ENCODE measurements at regions not wholly inside any gene's neighbourhood (a gene's known extent, or its start where the extent isn't known, plus 50 kb on each side); places are given as distances from the start of the nearest gene placed in this dataset.

GRCh38 chr20:60470366-60470765 lies 512.1 kb downstream of the CDH26 start:
- Histone ChIP-seq H3K4me1 (ENCODE audit: control insufficient read depth, insufficient read depth, low read length, unreplicated experiment) (no peaks in the 10 kb centered on the region), H2AFZ (ENCODE audit: low read length, unreplicated experiment) (no peak overlapping the region), H3K27ac (ENCODE audit: low read depth, low read length) (no peak overlapping the region)

GRCh38 chr20:60473211-60473610 lies 515.0 kb downstream of the CDH26 start:
- Histone ChIP-seq H3K27ac (ENCODE audit: low read depth, low read length) (no peak overlapping the region), H3K79me2 (ENCODE audit: control insufficient read depth, insufficient read depth, low read length, unreplicated experiment) (no peaks in the 10 kb centered on the region), H3K4me1 (ENCODE audit: control insufficient read depth, insufficient read depth, low read length, unreplicated experiment) (no peaks in the 10 kb centered on the region), H3K4me3 (ENCODE audit: low read depth, low read length) (no peak overlapping the region), H2AFZ (ENCODE audit: low read length, unreplicated experiment) (no peak overlapping the region), H3K36me3 (ENCODE audit: insufficient read depth, low read length) (no peaks in the 10 kb centered on the region), H3K27me3 (ENCODE audit: insufficient read depth, low read length) (no peaks in the 10 kb centered on the region)

More at GRCh38 chr20:60470366-60470765, 512.1 kb downstream of the CDH26 start:
- Histone ChIP-seq H3K27me3 (ENCODE audit: insufficient read depth, low read length) (no peaks in the 10 kb centered on the region), H3K4me3 (ENCODE audit: low read depth, low read length) (no peak overlapping the region), H3K79me2 (ENCODE audit: control insufficient read depth, insufficient read depth, low read length, unreplicated experiment) (no peaks in the 10 kb centered on the region), H3K36me3 (ENCODE audit: insufficient read depth, low read length) (no peaks in the 10 kb centered on the region)

- H2AFZ ChIP-seq (ENCODE audit: low read length, unreplicated experiment): no peak overlapping the region
- no peaks in the 10 kb centered on the region for H3K27me3 ChIP-seq (ENCODE audit: insufficient read depth, low read length)
- no peak overlapping the region for H3K27ac ChIP-seq (ENCODE audit: low read depth, low read length)
- H3K36me3 ChIP-seq (ENCODE audit: insufficient read depth, low read length): no peaks in the 10 kb centered on the region
- no peaks in the 10 kb centered on the region for H3K4me1 ChIP-seq (ENCODE audit: control insufficient read depth, insufficient read depth, low read length, unreplicated experiment)
- H3K79me2 ChIP-seq (ENCODE audit: control insufficient read depth, insufficient read depth, low read length, unreplicated experiment): no peaks in the 10 kb centered on the region
- no peak overlapping the region for H3K4me3 ChIP-seq (ENCODE audit: low read depth, low read length)
Observed at GRCh38 chr20:60474385-60474910, 516.2 kb downstream of the CDH26 start.

DNA sequence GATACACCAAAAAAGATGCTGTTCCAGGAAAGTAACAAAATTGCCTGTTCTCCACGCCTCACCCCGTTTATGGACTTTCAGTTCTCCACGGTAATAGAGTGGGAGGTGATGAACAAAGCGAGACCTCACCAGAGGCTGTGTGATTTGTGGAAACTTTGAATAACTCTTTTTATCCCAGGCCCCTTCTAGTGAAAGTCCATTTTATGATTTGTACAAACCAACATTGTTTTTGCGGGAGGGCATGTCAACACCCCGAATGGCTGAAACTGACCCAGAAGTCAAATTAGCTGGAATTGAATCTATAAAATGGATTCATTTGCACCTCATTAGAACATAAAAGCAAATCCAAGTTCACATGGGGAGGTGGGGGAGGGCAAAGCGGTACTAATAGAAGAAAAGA lies 517.8 kb downstream of the CDH26 start:
- no peak overlapping the region for H2AFZ ChIP-seq (ENCODE audit: low read length, unreplicated experiment)
- no peaks in the 10 kb centered on the region for H3K27me3 ChIP-seq (ENCODE audit: insufficient read depth, low read length)
- no peaks in the 10 kb centered on the region for H3K4me1 ChIP-seq (ENCODE audit: control insufficient read depth, insufficient read depth, low read length, unreplicated experiment)
- H3K27ac ChIP-seq (ENCODE audit: low read depth, low read length): no peak overlapping the region
- H3K4me3 ChIP-seq (ENCODE audit: low read depth, low read length): no peak overlapping the region
- no peaks in the 10 kb centered on the region for H3K36me3 ChIP-seq (ENCODE audit: insufficient read depth, low read length)
- no peaks in the 10 kb centered on the region for H3K79me2 ChIP-seq (ENCODE audit: control insufficient read depth, insufficient read depth, low read length, unreplicated experiment)

- Histone ChIP-seq H2AFZ (ENCODE audit: low read length, unreplicated experiment) (no peak overlapping the region), H3K27me3 (ENCODE audit: insufficient read depth, low read length) (no peaks in the 10 kb centered on the region), H3K36me3 (ENCODE audit: insufficient read depth, low read length) (no peaks in the 10 kb centered on the region), H3K27ac (ENCODE audit: low read depth, low read length) (no peak overlapping the region), H3K4me3 (ENCODE audit: low read depth, low read length) (no peak overlapping the region), H3K4me1 (ENCODE audit: control insufficient read depth, insufficient read depth, low read length, unreplicated experiment) (no peaks in the 10 kb centered on the region), H3K79me2 (ENCODE audit: control insufficient read depth, insufficient read depth, low read length, unreplicated experiment) (no peaks in the 10 kb centered on the region)
Observed at GRCh38 chr20:60477958-60478357, 519.7 kb downstream of the CDH26 start.

GRCh38 chr20:60478533-60478932 lies 520.3 kb downstream of the CDH26 start:
- Histone ChIP-seq H3K79me2 (ENCODE audit: control insufficient read depth, insufficient read depth, low read length, unreplicated experiment) (no peaks in the 10 kb centered on the region), H3K27me3 (ENCODE audit: insufficient read depth, low read length) (no peaks in the 10 kb centered on the region), H3K36me3 (ENCODE audit: insufficient read depth, low read length) (no peaks in the 10 kb centered on the region), H3K4me1 (ENCODE audit: control insufficient read depth, insufficient read depth, low read length, unreplicated experiment) (no peaks in the 10 kb centered on the region), H2AFZ (ENCODE audit: low read length, unreplicated experiment) (no peak overlapping the region), H3K4me3 (ENCODE audit: low read depth, low read length) (no peak overlapping the region), H3K27ac (ENCODE audit: low read depth, low read length) (no peak overlapping the region)

DNA sequence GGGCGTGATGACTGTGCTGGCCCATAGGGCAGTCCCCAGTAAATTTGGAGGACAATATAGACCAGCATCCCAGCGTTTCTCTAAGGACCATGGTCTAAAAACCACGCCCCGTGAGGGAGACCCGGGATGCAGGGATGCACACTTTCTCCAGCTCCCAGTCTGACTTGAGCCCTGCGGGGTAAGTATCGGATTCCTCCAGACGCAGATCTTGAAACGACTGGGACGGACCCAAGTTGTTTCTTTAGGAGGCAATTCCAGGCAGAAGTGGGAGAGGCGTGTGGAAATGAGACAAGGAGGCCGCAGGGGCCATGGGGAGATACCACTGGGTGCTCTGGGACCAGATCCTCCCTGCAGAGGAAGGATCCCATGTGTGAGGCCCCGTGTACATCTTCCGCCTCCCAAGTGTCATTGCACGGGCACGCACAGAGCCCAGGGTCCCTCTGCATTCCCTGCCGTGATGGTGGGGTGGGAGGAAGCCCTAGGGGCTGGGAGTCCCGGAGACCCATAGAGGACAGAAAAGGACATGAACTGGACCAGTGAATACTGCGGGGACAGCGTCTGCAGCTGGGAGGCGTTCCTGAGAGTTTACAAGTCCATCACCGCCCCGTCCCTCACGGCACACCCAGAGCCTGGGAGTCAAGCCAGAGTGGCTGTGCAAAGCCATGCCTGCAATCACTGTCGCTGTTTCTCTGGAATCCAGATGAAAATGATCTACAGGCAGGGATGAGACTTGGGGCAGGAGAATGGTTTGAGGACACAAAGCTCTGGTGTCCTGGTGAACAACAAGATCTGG lies 522.9 kb downstream of the CDH26 start:
- Histone ChIP-seq H2AFZ (ENCODE audit: low read length, unreplicated experiment) (no peak overlapping the region), H3K4me3 (ENCODE audit: low read depth, low read length) (no peak overlapping the region), H3K27me3 (ENCODE audit: insufficient read depth, low read length) (no peaks in the 10 kb centered on the region), H3K4me1 (ENCODE audit: control insufficient read depth, insufficient read depth, low read length, unreplicated experiment) (no peaks in the 10 kb centered on the region), H3K36me3 (ENCODE audit: insufficient read depth, low read length) (no peaks in the 10 kb centered on the region), H3K79me2 (ENCODE audit: control insufficient read depth, insufficient read depth, low read length, unreplicated experiment) (no peaks in the 10 kb centered on the region), H3K27ac (ENCODE audit: low read depth, low read length) (no peak overlapping the region)

GRCh38 chr20:60481743-60482133 lies 523.5 kb downstream of the CDH26 start:
- no peak overlapping the region for H3K27ac ChIP-seq (ENCODE audit: low read depth, low read length)
- H3K36me3 ChIP-seq (ENCODE audit: insufficient read depth, low read length): no peaks in the 10 kb centered on the region
- no peaks in the 10 kb centered on the region for H3K4me1 ChIP-seq (ENCODE audit: control insufficient read depth, insufficient read depth, low read length, unreplicated experiment)
- no peak overlapping the region for H3K4me3 ChIP-seq (ENCODE audit: low read depth, low read length)
- no peaks in the 10 kb centered on the region for H3K27me3 ChIP-seq (ENCODE audit: insufficient read depth, low read length)
- H3K79me2 ChIP-seq (ENCODE audit: control insufficient read depth, insufficient read depth, low read length, unreplicated experiment): no peaks in the 10 kb centered on the region
- no peak overlapping the region for H2AFZ ChIP-seq (ENCODE audit: low read length, unreplicated experiment)

- Histone ChIP-seq H3K27ac (ENCODE audit: low read depth, low read length) (no peak overlapping the region), H3K4me3 (ENCODE audit: low read depth, low read length) (no peak overlapping the region), H3K79me2 (ENCODE audit: control insufficient read depth, insufficient read depth, low read length, unreplicated experiment) (no peaks in the 10 kb centered on the region), H3K4me1 (ENCODE audit: control insufficient read depth, insufficient read depth, low read length, unreplicated experiment) (no peaks in the 10 kb centered on the region), H3K36me3 (ENCODE audit: insufficient read depth, low read length) (no peaks in the 10 kb centered on the region), H3K27me3 (ENCODE audit: insufficient read depth, low read length) (no peaks in the 10 kb centered on the region), H2AFZ (ENCODE audit: low read length, unreplicated experiment) (no peak overlapping the region)
Observed at GRCh38 chr20:60482221-60483008, 524.2 kb downstream of the CDH26 start.

DNA sequence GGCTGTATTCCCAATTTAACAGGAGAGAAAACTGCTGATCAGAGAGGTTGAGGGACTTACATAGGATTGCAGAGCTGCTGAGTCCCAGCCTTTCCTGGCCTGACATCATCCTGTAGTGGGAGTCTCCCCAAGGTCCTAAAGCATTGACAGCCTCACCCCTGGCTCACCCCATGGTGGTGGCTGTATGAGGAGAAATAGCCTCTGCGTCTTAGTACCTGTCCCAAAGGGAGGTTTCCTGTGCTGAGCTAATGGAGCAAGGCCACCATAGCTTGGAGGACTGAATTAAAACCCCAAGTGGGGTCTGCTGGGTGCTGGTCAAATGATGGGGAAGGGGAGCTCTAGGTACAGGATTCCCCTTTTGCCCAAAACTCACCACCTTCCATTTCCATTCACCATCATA lies 525.1 kb downstream of the CDH26 start:
- H3K4me3 ChIP-seq (ENCODE audit: low read depth, low read length): no peak overlapping the region
- no peaks in the 10 kb centered on the region for H3K27me3 ChIP-seq (ENCODE audit: insufficient read depth, low read length)
- H3K4me1 ChIP-seq (ENCODE audit: control insufficient read depth, insufficient read depth, low read length, unreplicated experiment): no peaks in the 10 kb centered on the region
- H3K36me3 ChIP-seq (ENCODE audit: insufficient read depth, low read length): no peaks in the 10 kb centered on the region
- no peak overlapping the region for H3K27ac ChIP-seq (ENCODE audit: low read depth, low read length)
- no peaks in the 10 kb centered on the region for H3K79me2 ChIP-seq (ENCODE audit: control insufficient read depth, insufficient read depth, low read length, unreplicated experiment)
- no peak overlapping the region for H2AFZ ChIP-seq (ENCODE audit: low read length, unreplicated experiment)

GRCh38 chr20:60484316-60484715 lies 526.1 kb downstream of the CDH26 start:
- Histone ChIP-seq H3K4me1 (ENCODE audit: control insufficient read depth, insufficient read depth, low read length, unreplicated experiment) (no peaks in the 10 kb centered on the region), H3K4me3 (ENCODE audit: low read depth, low read length) (no peak overlapping the region), H2AFZ (ENCODE audit: low read length, unreplicated experiment) (no peak overlapping the region), H3K79me2 (ENCODE audit: control insufficient read depth, insufficient read depth, low read length, unreplicated experiment) (no peaks in the 10 kb centered on the region), H3K27me3 (ENCODE audit: insufficient read depth, low read length) (no peaks in the 10 kb centered on the region), H3K36me3 (ENCODE audit: insufficient read depth, low read length) (no peaks in the 10 kb centered on the region), H3K27ac (ENCODE audit: low read depth, low read length) (no peak overlapping the region)

All from ACC112 (cell line).